Neural cell (in vitro differentiated cells): ENCODE measurements at regions not wholly inside any gene's neighbourhood (a gene's known extent, or its start where the extent isn't known, plus 50 kb on each side); places are given as distances from the start of the nearest gene placed in this dataset.

ENCODE experiments used
- EP300 ChIP-seq: fragments of 450-650 bp; conservative IDR thresholded peaks from 2 replicates; pipeline ENCODE4 v1.6.1; 2014; ENCODE audit warnings: antibody characterized with exemption, mild to moderate bottlenecking, moderate library complexity; ENCODE audit not compliant: poor library complexity, severe bottlenecking
- EZH2 ChIP-seq: fragments of 200-600, 300-800 bp; shearing (Covaris generic), sonication (generic); IDR thresholded peaks from 2 replicates; pipeline ENCODE4 v1.6.1; 2014; ENCODE audit warnings: antibody characterized with exemption, low read length, borderline replicate concordance, mild to moderate bottlenecking; ENCODE audit not compliant: insufficient read depth, poor library complexity, severe bottlenecking
- MXI1 ChIP-seq: fragments of 450-650 bp; conservative IDR thresholded peaks from 2 replicates; pipeline ENCODE4 v1.6.1; 2014; ENCODE audit warnings: antibody characterized with exemption, mild to moderate bottlenecking; ENCODE audit not compliant: poor library complexity, severe bottlenecking
- POLR2AphosphoS5 ChIP-seq: IDR thresholded peaks from 2 replicates; pipeline ENCODE4 v1.6.1; 2012
- RAD21 ChIP-seq: fragments of 450-650 bp; conservative IDR thresholded peaks from 2 replicates; pipeline ENCODE4 v1.6.1; 2014; ENCODE audit warnings: antibody characterized with exemption, mild to moderate bottlenecking, moderate library complexity
- REST ChIP-seq: IDR thresholded peaks from 2 replicates; pipeline ENCODE4 v1.6.1; 2012; ENCODE audit warnings: borderline replicate concordance
- TAF1 ChIP-seq: IDR thresholded peaks from 2 replicates; pipeline ENCODE4 v1.6.1; 2012; ENCODE audit warnings: low read depth
- TF ChIP-seq, protein P1 (sequence below): fragments of 450-650 bp; IDR thresholded peaks from 2 replicates; pipeline ENCODE4 v1.5.1; 2014; ENCODE audit warnings: antibody characterized with exemption, mild to moderate bottlenecking, moderate library complexity; ENCODE audit not compliant: poor library complexity, severe bottlenecking

GRCh38 chr4:160887668-160888067 lies 1276.1 kb downstream of the FSTL5 start:
- TF ChIP-seq, protein P1, sequence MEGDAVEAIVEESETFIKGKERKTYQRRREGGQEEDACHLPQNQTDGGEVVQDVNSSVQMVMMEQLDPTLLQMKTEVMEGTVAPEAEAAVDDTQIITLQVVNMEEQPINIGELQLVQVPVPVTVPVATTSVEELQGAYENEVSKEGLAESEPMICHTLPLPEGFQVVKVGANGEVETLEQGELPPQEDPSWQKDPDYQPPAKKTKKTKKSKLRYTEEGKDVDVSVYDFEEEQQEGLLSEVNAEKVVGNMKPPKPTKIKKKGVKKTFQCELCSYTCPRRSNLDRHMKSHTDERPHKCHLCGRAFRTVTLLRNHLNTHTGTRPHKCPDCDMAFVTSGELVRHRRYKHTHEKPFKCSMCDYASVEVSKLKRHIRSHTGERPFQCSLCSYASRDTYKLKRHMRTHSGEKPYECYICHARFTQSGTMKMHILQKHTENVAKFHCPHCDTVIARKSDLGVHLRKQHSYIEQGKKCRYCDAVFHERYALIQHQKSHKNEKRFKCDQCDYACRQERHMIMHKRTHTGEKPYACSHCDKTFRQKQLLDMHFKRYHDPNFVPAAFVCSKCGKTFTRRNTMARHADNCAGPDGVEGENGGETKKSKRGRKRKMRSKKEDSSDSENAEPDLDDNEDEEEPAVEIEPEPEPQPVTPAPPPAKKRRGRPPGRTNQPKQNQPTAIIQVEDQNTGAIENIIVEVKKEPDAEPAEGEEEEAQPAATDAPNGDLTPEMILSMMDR, result no peak
- TF ChIP-seq RAD21 (no peak), MXI1 (no peak), REST (no peak), EZH2 (no peak), EP300 (no peak), TAF1 (no peak), POLR2AphosphoS5 (no peak)
